ENCODE measurements at regions not wholly inside any gene's neighbourhood (a gene's known extent, or its start where the extent isn't known, plus 50 kb on each side); places are given as distances from the start of the nearest gene placed in this dataset.
"Not testable (repeated sequence)": the region's sequence is repeated elsewhere in the genome, so short reads cannot be mapped to it uniquely, and the experiment has no call there.

DNA sequence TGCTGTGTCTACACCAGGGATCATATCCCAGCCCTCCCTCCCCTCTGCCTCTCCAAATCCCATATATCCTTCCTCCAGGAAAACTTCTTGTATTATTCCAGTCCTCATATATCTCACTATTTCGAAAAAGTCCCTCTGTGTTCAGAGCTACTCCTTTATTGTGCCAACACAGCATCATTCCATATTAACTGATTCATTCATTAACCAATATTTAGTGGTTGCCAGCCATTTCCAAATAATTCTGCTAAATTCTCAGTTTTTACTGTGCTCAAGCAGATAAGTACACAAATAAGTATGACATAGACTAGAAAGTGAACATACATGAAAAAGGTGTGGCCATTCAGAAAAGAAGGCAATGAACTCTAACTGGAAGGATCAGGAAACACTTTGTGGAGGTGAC lies 241.6 kb upstream of the DUSP10 start:
- Mint-ChIP-seq H3K9me3 (no peaks in the 10 kb centered on the region), H3K4me1 (peaks cover 2% of the 10 kb centered on the region), H3K27ac (no peak overlapping the region), H3K36me3 (ENCODE audit: low read depth) (no peaks in the 10 kb centered on the region), H3K27me3 (peaks cover 3% of the 10 kb centered on the region), H3K4me3 (no peak overlapping the region)
- TF ChIP-seq, protein P1, sequence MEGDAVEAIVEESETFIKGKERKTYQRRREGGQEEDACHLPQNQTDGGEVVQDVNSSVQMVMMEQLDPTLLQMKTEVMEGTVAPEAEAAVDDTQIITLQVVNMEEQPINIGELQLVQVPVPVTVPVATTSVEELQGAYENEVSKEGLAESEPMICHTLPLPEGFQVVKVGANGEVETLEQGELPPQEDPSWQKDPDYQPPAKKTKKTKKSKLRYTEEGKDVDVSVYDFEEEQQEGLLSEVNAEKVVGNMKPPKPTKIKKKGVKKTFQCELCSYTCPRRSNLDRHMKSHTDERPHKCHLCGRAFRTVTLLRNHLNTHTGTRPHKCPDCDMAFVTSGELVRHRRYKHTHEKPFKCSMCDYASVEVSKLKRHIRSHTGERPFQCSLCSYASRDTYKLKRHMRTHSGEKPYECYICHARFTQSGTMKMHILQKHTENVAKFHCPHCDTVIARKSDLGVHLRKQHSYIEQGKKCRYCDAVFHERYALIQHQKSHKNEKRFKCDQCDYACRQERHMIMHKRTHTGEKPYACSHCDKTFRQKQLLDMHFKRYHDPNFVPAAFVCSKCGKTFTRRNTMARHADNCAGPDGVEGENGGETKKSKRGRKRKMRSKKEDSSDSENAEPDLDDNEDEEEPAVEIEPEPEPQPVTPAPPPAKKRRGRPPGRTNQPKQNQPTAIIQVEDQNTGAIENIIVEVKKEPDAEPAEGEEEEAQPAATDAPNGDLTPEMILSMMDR (IDR thresholded peaks at IDR 0.05): no peak
- POLR2A ChIA-PET: interaction anchor here (0.6 kb wide), 2 partner anchors 27 to 200 kb away, joined by 3 to 4 read pairs; no protein-coding TSS in a partner anchor
- no peak for ATAC-seq (ENCODE audit: low read depth)
- CTCF ChIA-PET: no interaction called here
- intact Hi-C loops (cut with micrococcal nuclease): no loop called here
- no peak for DNase-seq

DNA sequence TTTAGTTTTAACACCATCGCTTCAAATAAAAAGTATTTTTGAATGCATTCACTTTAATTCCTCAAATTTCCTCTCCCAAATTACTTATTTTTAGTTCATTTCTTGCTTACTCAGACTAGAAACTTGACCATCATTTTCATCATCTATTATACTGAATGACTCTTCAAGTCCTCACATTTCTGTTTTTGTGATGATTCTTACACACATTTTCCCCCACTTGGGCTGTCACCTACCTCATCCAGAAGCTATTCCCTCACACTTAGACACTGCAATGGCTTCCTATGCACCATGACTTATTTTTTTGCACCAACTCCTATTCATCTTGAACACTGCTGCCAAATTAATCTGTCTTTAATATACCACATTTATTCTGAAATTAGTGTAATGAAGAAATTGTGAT lies 239.6 kb upstream of the DUSP10 start:
- Mint-ChIP-seq H3K27me3 (peaks cover 3% of the 10 kb centered on the region), H3K9me3 (no peaks in the 10 kb centered on the region), H3K27ac (no peak overlapping the region), H3K36me3 (ENCODE audit: low read depth) (no peaks in the 10 kb centered on the region), H3K4me1 (peaks cover 2% of the 10 kb centered on the region), H3K4me3 (no peak overlapping the region)
- DNase-seq: no peak
- CTCF ChIA-PET: no interaction called here
- intact Hi-C loops (cut with micrococcal nuclease): no loop called here
- TF ChIP-seq, protein P1 (IDR thresholded peaks at IDR 0.05): no peak
- POLR2A ChIA-PET: no interaction called here
- ATAC-seq (ENCODE audit: low read depth): no peak

DNA sequence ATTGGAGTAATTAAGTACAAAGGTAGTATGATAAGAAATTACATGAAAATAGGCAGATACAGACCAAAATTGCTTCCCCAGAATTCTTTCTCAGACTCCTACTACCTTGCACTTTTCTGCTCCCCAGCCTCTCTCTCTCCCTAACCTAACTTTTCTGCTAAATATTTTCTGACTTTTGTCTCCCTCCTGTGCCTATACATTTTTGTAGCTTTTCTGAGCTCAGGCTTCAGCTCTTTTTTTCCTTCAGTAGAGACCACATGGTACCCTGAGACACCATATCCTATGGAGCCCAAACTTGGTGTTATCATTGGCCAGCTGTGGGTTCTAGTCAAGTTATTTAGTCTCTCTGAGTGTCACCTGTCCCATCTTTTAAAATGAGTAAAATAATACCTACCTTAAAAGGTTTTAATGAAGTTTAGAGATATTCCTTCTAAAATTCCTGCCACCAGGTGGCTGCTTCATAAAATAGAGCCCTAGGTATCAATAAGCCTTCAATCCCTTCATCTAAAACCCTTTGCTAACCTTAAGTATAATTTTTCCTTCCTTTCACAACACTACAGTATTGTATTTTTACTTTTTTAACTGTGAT lies 237.6 kb upstream of the DUSP10 start:
- ATAC-seq (ENCODE audit: low read depth) (no peak), DNase-seq (no peak)
- no peak overlapping the region for H3K4me3 Mint-ChIP-seq
- TF ChIP-seq, protein P1 (IDR thresholded peaks at IDR 0.05): no peak
- H3K9me3 Mint-ChIP-seq: no peaks in the 10 kb centered on the region
- ChIA-PET POLR2A (interaction anchor here (0.7 to 1.8 kb wide), 3 partner anchors 12 to 267 kb away, joined by 4 to 7 read pairs (median 5); no protein-coding TSS in a partner anchor), CTCF (interaction anchor here (0.9 to 2.0 kb wide), 3 partner anchors 205 to 502 kb away, joined by 3 to 20 read pairs (median 4); no protein-coding TSS in a partner anchor)
- H3K4me1 Mint-ChIP-seq: peaks cover 2% of the 10 kb centered on the region
- no peaks in the 10 kb centered on the region for H3K36me3 Mint-ChIP-seq (ENCODE audit: low read depth)
- intact Hi-C loops (cut with micrococcal nuclease): no loop called here
- no peak overlapping the region for H3K27ac Mint-ChIP-seq
- peaks cover 3% of the 10 kb centered on the region for H3K27me3 Mint-ChIP-seq

DNA sequence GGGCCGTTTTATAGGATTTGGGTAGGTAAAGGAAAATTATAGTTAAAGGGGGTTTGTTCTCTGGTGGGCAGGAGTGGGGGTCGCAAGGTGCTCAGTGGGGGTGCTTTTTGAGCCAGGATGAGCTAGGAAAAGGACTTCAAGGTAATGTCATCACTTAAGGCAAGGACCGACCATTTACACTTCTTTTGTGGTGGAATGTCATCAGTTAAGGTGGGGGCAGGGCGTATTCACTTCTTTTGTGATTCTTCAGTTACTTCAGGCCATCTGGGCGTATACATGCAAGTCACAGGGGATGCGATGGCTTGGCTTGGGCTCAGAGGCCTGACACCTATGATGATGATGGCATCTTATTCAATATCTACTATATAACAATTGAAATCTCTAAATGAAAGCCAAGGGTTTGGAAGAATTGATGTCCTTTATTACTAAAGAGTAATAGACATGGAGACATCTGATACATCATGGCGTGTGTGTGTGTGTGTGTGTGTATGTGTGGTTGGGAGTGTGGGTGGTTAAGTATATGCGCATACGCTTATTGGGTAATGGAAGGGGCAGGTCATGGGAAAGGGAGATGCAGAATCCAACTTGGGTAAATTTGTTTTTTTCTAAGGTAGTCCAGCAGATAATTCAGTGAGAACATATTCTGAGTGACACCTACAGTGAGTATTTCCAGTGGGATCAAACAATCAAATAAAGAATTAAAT lies 236.9 kb upstream of the DUSP10 start:
- ATAC-seq (ENCODE audit: low read depth); H3K27me3 Mint-ChIP-seq; H3K9me3 Mint-ChIP-seq; H3K4me1 Mint-ChIP-seq; DNase-seq; H3K4me3 Mint-ChIP-seq; intact Hi-C loops (cut with micrococcal nuclease); H3K36me3 Mint-ChIP-seq (ENCODE audit: low read depth); H3K27ac Mint-ChIP-seq: not testable (repeated sequence)
- ChIA-PET CTCF (interaction anchor here (0.9 to 2.0 kb wide), 3 partner anchors 204 to 501 kb away, joined by 3 to 20 read pairs (median 4); no protein-coding TSS in a partner anchor), POLR2A (interaction anchor here (0.7 to 1.8 kb wide), 3 partner anchors 13 to 266 kb away, joined by 4 to 7 read pairs (median 5); no protein-coding TSS in a partner anchor)

DNA sequence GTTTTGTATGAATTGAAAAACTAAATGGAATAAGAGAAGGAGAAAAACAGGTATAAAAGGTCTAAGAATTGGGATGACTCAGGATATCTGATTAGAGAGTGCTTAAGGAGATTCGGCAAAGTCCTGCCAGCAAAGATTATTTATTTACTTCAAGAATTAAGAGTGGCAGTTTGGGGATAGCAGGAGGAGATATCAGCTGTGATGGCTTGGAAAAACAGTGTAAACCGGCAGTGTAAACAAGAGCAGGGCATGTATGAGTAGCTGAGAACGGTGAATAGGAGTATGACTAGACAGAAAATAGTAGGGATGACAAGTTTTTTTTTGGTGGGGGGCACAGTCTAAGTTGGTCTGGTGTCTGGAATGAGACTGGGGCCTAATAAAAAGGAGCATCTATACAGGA lies 231.9 kb upstream of the DUSP10 start:
- H3K4me3 Mint-ChIP-seq; H3K36me3 Mint-ChIP-seq (ENCODE audit: low read depth); H3K27me3 Mint-ChIP-seq; H3K4me1 Mint-ChIP-seq; CTCF ChIA-PET; H3K27ac Mint-ChIP-seq; H3K9me3 Mint-ChIP-seq; ATAC-seq (ENCODE audit: low read depth); DNase-seq; intact Hi-C loops (cut with micrococcal nuclease); POLR2A ChIA-PET: not testable (repeated sequence)
